Fibroblast of mammary gland (primary cell): ENCODE measurements at regions not wholly inside any gene's neighbourhood (a gene's known extent, or its start where the extent isn't known, plus 50 kb on each side); places are given as distances from the start of the nearest gene placed in this dataset.

Experiments used
- DNase-seq: peaks from one replicate; pipeline ENCODE4 v3.0.0-alpha.2; 2010; ENCODE audit warnings: low read depth
- H3K4me3 ChIP-seq: 2 replicates; pipeline ENCODE4 v1.5.1; 2011; ENCODE audit warnings: low read depth, mild to moderate bottlenecking, low read length, moderate library complexity; ENCODE audit not compliant: control insufficient read depth
- CTCF ChIP-seq: conservative IDR thresholded peaks from 2 replicates; pipeline ENCODE4 v1.5.1; 2011; ENCODE audit warnings: low read depth, low read length, inconsistent platforms; ENCODE audit not compliant: control insufficient read depth, insufficient read depth

- no peak for TF ChIP-seq CTCF
- DNase-seq: no peak
- no peak overlapping the region for H3K4me3 ChIP-seq
Measured at GRCh38 chr15:68871507-68871906, 50.8 kb upstream of the ANP32A start.

- H3K4me3 ChIP-seq: no peak overlapping the region
- TF ChIP-seq CTCF: no peak
- DNase-seq: no peak
Measured at GRCh38 chr15:68874788-68875187, 54.1 kb upstream of the ANP32A start.

- peak; percentile 87 for DNase-seq
- H3K4me3 ChIP-seq: peak overlapping the region; percentile 39
- TF ChIP-seq CTCF: peak; percentile 88
Measured at GRCh38 chr15:68875377-68876116, 54.8 kb upstream of the SPESP1 start.

- no peak for TF ChIP-seq CTCF
- DNase-seq: no peak
- no peak overlapping the region for H3K4me3 ChIP-seq
Measured at GRCh38 chr15:68877626-68878025, 52.7 kb upstream of the SPESP1 start.

GRCh38 chr15:68880382-68880781, 49.9 kb upstream of the SPESP1 start:
- no peak overlapping the region for H3K4me3 ChIP-seq
- DNase-seq: no peak
- TF ChIP-seq CTCF: no peak
